DMS53 (cell line): ENCODE measurements at regions not wholly inside any gene's neighbourhood (a gene's known extent, or its start where the extent isn't known, plus 50 kb on each side); places are given as distances from the start of the nearest gene placed in this dataset.
A peak's percentile ranks its signal among the peaks of the same experiment; 100 is the strongest.
"Not testable (repeated sequence)": the region's sequence is repeated elsewhere in the genome, so short reads cannot be mapped to it uniquely, and the experiment has no call there.

Source experiments
- DNase-seq: peaks from one replicate; lab custom pipeline; 2025; lab: John Stamatoyannopoulos, UW

- no peak for DNase-seq
Observed at GRCh38 chr2:39872748-39873147, 93.7 kb upstream of the THUMPD2 start.

GRCh38 chr2:39871291-39871761, 92.3 kb upstream of the THUMPD2 start:
- DNase-seq: no peak

DNA sequence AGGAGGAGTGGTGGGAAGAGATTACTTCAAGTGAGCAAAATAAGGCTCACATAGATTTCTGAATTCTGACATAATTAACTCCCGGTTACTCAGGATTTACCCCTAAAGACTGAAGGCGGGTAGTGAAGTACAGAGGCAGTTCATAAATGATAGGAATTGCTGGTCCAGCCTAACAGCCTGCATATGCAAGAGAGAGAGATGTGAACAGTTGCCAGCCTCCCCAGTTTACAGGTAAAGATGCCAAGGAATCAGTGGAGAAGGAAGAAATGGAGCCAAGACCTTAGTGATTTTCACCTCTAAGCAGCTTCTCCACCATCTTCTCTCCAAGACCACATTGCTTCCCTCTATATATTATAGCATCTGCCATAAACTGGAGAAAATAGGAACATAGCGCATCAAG, 91.8 kb upstream of the THUMPD2 start:
- DNase-seq: no peak

DNA sequence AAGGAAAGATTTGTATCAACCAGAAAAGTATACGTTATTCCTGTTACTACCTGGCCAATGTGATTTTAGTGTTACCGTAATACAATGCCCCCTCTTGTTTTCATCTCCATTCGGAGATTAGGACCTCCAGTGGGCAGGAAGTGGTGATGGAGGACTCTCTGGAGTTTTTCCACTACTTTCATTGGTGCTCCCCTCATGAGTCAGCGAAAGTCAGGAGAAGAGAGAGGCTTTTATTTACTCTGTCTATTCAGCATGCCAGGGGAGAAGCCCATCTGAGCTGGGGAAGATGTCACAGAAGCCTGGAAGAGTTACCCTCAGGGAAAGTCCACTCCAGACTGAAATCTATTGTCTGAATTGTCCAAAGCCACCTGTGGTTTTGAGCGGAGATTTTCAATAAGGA, 88.2 kb upstream of the THUMPD2 start:
- DNase-seq: no peak

- DNase-seq: no peak
Observed at GRCh38 chr2:39865751-39866150, 86.7 kb upstream of the THUMPD2 start.

- not testable (repeated sequence) for DNase-seq
Observed at GRCh38 chr2:39863672-39864071, 84.6 kb upstream of the THUMPD2 start.

DNA sequence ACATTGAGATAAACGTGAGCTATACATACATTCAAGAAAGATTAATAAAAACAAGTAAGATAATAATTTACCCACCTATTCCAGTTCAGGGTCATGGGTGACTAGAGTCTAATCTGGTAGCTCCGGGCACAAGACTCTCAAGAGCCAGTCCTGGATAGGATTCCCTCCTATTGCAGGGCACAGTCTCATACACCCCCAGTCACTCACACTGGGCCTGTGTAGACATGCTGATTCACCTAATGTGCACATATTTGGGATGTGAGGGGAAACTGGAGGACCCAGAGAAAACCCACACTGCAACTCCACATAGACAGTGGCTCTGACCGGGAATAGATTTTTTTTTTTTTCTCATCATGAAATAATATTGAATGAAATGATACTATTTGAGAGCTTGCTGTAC, 81.5 kb upstream of the THUMPD2 start:
- no peak for DNase-seq

GRCh38 chr2:39858677-39859076, 79.6 kb upstream of the THUMPD2 start:
- no peak for DNase-seq

- DNase-seq: peak; percentile 3
Observed at GRCh38 chr2:39855856-39856255, 76.8 kb upstream of the THUMPD2 start.

DNA sequence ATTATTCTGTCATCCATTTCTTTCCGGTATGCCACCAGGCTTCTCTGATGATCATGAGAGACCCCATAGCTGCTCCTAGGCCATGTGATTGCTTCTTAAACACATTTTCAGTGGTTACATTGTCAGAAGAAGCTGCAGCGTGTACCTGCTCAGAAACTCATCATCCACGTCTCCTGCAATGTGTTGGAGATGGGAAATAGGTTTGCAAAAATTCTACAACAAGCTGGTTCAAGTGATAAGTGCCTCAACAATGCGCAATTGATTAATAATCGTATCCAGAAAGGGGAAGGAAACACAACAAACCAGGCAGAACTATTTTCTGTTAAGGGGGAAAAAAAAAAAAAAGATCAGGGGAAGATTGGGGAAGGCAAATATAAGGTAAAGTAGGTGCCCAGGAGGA, 75.7 kb upstream of the THUMPD2 start:
- DNase-seq: no peak

DNA sequence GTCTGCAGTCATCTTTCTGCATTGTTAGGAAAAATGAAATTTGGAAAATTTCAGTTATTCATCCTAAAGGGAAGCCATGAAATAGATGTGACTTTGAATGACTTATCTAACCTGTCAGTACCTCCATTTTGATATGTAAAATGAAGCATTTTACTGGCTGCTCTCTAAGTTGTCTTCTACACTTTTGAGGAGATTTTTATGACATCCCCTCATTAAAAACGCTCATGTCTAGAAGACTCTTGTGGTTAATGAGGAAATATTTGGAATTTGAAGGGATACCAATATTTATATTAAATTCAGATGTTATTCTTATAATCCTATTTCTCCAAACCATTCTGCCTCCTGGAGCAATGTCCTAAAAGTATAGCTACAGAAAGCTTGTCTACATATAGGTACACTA, 73.8 kb upstream of the THUMPD2 start:
- DNase-seq: no peak

- peak; percentile 18 for DNase-seq
Observed at GRCh38 chr2:39851651-39852110, 72.6 kb upstream of the THUMPD2 start.

DNA sequence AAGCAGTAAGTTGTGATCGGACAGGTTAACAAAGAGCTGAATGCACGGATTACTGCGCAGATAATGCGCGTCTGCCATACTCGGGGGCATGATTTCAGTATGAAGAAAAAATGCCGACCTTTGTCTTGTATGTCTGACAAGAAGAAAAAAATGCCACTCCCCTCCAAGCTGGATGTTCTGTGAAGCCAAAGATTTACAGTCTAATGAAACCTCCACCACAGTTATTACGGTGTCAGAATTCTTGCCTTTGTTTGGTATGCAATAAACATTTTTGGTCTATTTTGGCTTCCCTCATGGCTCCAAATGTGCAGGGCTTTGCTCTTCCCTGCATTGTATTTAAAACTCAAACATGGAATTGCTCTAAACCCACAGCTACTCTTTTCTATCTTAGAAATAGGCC, 72.2 kb upstream of the THUMPD2 start:
- no peak for DNase-seq

DNA sequence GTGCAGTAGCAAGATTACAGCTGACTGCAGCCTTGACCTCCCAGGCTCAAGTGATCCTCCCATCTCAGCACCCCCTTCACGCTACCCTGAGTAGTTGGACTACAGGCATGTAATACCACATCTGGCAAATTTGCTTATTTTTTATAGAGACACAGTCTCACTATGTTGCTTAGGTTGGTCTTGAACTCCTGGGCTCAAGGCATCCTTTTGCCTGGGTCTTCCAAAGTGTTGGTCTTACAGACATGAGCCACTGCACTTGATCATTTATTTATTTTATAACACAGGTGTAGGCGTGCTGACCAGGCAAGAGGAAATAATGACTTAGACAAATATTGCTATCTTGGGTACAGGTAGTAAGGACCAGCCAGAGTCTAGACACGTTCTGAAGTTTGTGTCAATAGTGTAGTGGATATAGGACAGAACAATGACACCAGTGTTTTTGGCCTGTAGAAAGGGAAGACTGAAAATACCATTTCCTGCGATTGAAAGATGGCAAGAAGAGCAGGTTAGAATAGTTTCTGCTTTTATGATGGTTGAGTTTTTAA, 71.0 kb upstream of the THUMPD2 start:
- peak; percentile 11 for DNase-seq

DNA sequence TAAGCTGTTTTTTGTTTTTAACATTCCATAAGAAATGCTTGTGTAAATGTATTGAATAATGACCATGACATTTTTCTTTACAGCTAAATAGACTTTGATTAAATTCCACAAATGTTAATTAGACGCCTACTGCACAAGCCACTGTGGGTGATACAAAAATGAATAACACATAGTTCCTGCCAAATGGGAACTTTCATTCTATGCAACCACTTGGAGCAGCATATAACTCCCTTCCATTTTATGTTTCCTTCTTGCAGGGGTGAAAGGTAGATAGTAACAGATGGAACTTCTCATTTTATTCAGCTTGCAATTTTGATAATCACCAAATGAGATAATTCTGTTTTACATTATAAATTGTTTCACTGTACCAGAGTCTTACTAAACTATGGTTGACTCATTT, 70.0 kb upstream of the THUMPD2 start:
- DNase-seq: no peak

- peak; percentile 78 for DNase-seq
Observed at GRCh38 chr2:39845460-39846146, 66.5 kb upstream of the THUMPD2 start.

DNA sequence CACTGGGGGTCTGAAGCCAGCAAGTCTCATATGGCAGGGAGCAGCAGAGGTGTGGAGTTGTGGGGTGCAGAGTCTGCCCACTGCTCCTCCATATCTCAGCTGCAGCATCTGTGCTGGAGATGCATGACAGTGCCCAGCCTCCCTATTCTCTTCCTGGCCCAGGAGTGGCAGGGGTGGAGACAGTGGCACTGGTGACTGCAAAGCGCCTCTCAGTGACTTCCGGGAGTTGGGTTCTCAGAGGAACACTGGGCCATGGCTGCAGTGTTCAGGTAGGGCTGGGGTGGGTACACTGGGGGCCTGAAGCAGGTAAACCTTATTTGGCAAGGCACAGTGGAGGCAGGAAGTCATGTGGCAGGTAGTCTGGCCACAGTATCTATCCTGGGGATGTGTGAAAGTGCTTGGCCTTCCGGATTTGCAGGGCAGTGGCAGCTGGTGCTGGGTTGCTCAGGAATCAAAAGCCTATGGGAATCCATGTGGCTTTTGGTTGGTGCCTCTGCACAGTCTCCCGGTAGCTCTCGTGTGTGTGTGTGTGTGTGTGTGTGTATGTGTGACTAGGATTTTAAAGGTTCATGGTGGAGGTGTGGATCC, 60.3 kb upstream of the THUMPD2 start:
- peak; percentile 53 for DNase-seq

GRCh38 chr2:39838589-39838988, 59.5 kb upstream of the THUMPD2 start:
- DNase-seq: no peak

DNA sequence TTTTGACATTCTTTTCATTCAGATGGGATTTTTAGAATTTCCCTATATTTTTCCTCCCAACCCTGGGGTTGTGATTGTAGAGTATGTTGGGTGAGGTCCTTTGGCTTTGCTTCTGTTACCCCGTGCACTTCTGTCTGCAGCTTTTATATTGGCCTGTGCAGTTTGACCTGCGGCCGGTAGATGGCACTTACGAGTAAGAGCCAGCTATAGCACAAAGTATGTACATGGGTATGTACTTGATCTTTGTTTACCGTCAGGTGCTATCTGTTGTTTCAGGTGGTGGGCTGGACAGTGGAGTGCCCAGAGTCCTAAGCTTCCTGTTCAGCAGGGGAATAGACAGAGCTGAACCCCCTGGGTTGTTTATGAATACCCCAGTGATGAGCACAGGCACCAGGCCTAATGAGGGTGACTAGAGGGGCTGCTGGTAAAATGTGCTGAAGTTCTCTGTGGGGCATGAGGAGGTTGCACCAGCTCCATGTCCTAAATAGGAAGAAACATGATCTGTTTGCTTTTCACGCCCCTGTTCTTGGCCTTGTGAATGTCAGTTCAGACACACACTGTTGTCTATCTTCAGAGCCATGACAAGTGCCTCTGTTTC, 58.9 kb upstream of the THUMPD2 start:
- DNase-seq: peak; percentile 86

- DNase-seq: no peak
Observed at GRCh38 chr2:39836638-39837037, 57.6 kb upstream of the THUMPD2 start.

- DNase-seq: no peak
Observed at GRCh38 chr2:39834426-39834825, 55.4 kb upstream of the THUMPD2 start.

- peak; percentile 41 for DNase-seq
Observed at GRCh38 chr2:39830610-39831009, 51.6 kb upstream of the THUMPD2 start.
